ENCODE measurements at regions not wholly inside any gene's neighbourhood (a gene's known extent, or its start where the extent isn't known, plus 50 kb on each side); places are given as distances from the start of the nearest gene placed in this dataset.

DNA sequence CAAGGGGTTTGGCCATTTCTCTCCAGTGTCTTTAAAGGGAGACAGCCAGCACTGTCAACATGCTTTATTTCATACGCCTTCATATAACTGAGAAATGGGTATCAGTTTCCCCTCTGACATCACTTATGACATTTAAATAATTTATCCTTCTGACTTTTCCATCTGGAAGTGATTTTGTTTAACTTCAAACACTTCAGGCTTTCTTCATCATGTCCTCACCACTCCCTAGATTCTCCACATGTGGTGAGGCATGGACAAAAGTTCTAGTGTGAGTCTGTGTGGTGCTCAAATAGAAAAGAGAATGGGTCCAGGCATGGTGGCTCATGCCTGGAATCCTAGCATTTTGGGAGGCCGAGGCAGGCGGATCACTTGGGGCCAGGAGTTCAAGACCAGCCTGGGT lies 158.6 kb downstream of the TXNL1 start:
- no peak for TF ChIP-seq CTCF (IDR thresholded peaks at IDR 0.05; ENCODE audit: extremely low read depth, missing control alignments)
- DNase-seq (ENCODE audit: low spot score): no peak

DNA sequence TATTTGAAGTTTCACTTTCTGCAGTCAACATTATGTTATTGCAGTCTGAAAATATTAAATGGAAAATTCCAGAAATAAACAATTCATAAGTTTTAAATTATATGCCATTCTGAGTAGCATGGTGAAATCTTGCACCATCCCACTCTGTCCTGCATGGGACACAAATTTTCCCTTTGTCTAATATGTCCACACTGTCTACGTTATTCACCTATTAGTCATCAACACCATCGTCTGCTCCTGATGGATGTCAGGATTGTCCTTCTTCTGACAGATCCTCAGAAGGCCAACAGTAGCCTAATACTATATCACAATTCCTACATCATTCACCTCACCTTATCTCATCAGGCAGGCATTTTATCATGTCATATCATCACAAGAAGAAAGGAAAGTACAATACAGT lies 163.1 kb downstream of the TXNL1 start:
- no peak for DNase-seq (ENCODE audit: low spot score)
- no peak for TF ChIP-seq CTCF (IDR thresholded peaks at IDR 0.05; ENCODE audit: extremely low read depth, missing control alignments)

- DNase-seq (ENCODE audit: low spot score): no peak
- TF ChIP-seq CTCF (IDR thresholded peaks at IDR 0.05; ENCODE audit: extremely low read depth, missing control alignments): no peak
These were observed 164.9 kb downstream of the TXNL1 start for GRCh38 chr18:56473400-56474024.

DNA sequence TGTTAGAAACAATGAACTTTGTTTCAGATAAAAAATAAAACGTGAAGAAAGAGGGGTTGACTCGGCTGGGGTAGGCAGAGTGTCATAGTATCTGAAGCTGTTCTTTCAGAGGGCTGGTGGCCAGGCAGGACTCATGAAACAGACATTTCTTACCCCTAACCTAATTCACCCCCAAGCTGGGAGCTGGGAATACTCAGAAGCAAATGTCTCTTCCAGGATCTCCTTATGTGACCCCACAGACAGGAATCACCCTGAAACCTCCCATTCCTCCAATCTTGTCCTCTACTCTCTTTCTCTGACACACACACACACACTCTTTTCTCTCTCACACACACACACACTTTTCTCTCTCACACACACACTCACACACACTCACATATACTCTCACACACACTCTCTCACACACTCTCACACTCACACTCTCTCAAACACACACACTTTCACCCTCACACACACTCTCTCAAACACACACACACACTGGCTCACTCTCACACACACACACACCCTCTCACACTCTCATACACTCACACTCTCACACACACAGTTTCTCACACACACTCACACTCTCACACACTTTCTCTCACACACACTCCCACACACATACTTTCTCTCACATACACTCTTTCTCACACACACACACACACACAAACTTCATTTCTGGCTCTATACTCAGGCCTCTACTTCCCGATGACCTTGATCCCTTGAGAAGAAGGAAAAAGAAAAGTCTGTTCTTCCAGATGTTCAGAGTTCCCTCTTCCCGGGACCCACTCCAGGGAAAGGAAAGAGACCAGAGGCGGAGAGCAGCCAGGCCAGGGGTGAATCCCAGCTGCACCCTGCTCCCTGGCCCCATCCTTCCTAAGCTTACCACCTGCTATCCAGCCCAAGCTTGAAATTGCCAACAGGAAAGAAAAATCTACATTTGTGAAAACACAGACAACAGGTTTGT lies 167.7 kb downstream of the TXNL1 start:
- no peak for DNase-seq (ENCODE audit: low spot score)
- TF ChIP-seq CTCF (IDR thresholded peaks at IDR 0.05; ENCODE audit: extremely low read depth, missing control alignments): no peak

DNA sequence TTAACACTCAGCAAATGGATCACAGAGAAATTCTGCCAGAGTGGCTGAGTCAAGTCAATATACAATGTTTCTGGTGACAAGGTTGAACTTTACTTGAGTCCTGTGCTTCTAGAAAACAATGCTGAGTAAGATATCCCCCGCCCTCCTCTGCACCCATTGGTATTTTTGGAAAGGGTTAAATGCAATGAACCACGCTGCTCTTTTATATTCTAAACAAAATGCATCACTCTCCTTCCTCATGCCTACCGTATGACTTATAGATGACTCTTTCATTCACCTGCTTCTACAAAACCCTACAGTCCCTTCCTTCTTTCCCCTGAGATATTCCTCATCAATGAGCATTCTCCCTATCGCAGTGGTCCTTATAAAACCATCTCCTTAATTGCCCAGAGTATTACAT lies 168.8 kb downstream of the TXNL1 start:
- no peak for TF ChIP-seq CTCF (IDR thresholded peaks at IDR 0.05; ENCODE audit: extremely low read depth, missing control alignments)
- no peak for DNase-seq (ENCODE audit: low spot score)

- no peak for TF ChIP-seq CTCF (IDR thresholded peaks at IDR 0.05; ENCODE audit: extremely low read depth, missing control alignments)
- no peak for DNase-seq (ENCODE audit: low spot score)
These were observed 170.0 kb downstream of the TXNL1 start for GRCh38 chr18:56468396-56468795.

- DNase-seq (ENCODE audit: low spot score): no peak
- TF ChIP-seq CTCF (IDR thresholded peaks at IDR 0.05; ENCODE audit: extremely low read depth, missing control alignments): no peak
These were observed 176.1 kb downstream of the TXNL1 start for GRCh38 chr18:56462276-56462675.
